ENCODE measurements at regions not wholly inside any gene's neighbourhood (a gene's known extent, or its start where the extent isn't known, plus 50 kb on each side); places are given as distances from the start of the nearest gene placed in this dataset.
"Not testable (repeated sequence)": the region's sequence is repeated elsewhere in the genome, so short reads cannot be mapped to it uniquely, and the experiment has no call there.

GRCh38 chr1:149276496-149276895 lies 173.1 kb upstream of the NBPF9 start:
- H3K4me3 ChIP-seq (ENCODE audit: low read length in 3 of 3); intact Hi-C loops (cut with DNase I); H3K9ac ChIP-seq (ENCODE audit: low read length in 3 of 3); H3K27me3 ChIP-seq (ENCODE audit: control insufficient read depth, insufficient read depth, low read length); FAIRE-seq; H3K27ac ChIP-seq (ENCODE audit: low read depth in 2 of 2, low read length in 2 of 2); DNase-seq; H3K36me3 ChIP-seq (ENCODE audit: control insufficient read depth in 2 of 3, insufficient read depth in 3 of 3, low read length in 3 of 3); H3K4me1 ChIP-seq (ENCODE audit: control insufficient read depth in 2 of 3, insufficient read depth in 2 of 3, low read depth in 1 of 3, low read length in 3 of 3); H3K9me3 ChIP-seq (ENCODE audit: control insufficient read depth in 2 of 3, insufficient read depth in 1 of 3, low read length in 3 of 3): not testable (repeated sequence)

GRCh38 chr1:149278156-149278555 lies 174.8 kb upstream of the NBPF9 start:
- H3K27me3 ChIP-seq (ENCODE audit: control insufficient read depth, insufficient read depth, low read length); H3K27ac ChIP-seq (ENCODE audit: low read depth in 2 of 2, low read length in 2 of 2); H3K4me3 ChIP-seq (ENCODE audit: low read length in 3 of 3); H3K4me1 ChIP-seq (ENCODE audit: control insufficient read depth in 2 of 3, insufficient read depth in 2 of 3, low read depth in 1 of 3, low read length in 3 of 3); H3K9ac ChIP-seq (ENCODE audit: low read length in 3 of 3); FAIRE-seq; intact Hi-C loops (cut with DNase I); H3K36me3 ChIP-seq (ENCODE audit: control insufficient read depth in 2 of 3, insufficient read depth in 3 of 3, low read length in 3 of 3); H3K9me3 ChIP-seq (ENCODE audit: control insufficient read depth in 2 of 3, insufficient read depth in 1 of 3, low read length in 3 of 3); DNase-seq: not testable (repeated sequence)

GRCh38 chr1:149279015-149279414 lies 175.7 kb upstream of the NBPF9 start:
- H3K4me1 ChIP-seq (ENCODE audit: control insufficient read depth in 2 of 3, insufficient read depth in 2 of 3, low read depth in 1 of 3, low read length in 3 of 3); H3K36me3 ChIP-seq (ENCODE audit: control insufficient read depth in 2 of 3, insufficient read depth in 3 of 3, low read length in 3 of 3); H3K9me3 ChIP-seq (ENCODE audit: control insufficient read depth in 2 of 3, insufficient read depth in 1 of 3, low read length in 3 of 3); H3K4me3 ChIP-seq (ENCODE audit: low read length in 3 of 3); intact Hi-C loops (cut with DNase I); DNase-seq; FAIRE-seq; H3K27ac ChIP-seq (ENCODE audit: low read depth in 2 of 2, low read length in 2 of 2); H3K27me3 ChIP-seq (ENCODE audit: control insufficient read depth, insufficient read depth, low read length); H3K9ac ChIP-seq (ENCODE audit: low read length in 3 of 3): not testable (repeated sequence)

- H3K27me3 ChIP-seq (ENCODE audit: control insufficient read depth, insufficient read depth, low read length); H3K27ac ChIP-seq (ENCODE audit: low read depth in 2 of 2, low read length in 2 of 2); H3K4me1 ChIP-seq (ENCODE audit: control insufficient read depth in 2 of 3, insufficient read depth in 2 of 3, low read depth in 1 of 3, low read length in 3 of 3); H3K36me3 ChIP-seq (ENCODE audit: control insufficient read depth in 2 of 3, insufficient read depth in 3 of 3, low read length in 3 of 3); DNase-seq; H3K9me3 ChIP-seq (ENCODE audit: control insufficient read depth in 2 of 3, insufficient read depth in 1 of 3, low read length in 3 of 3); H3K9ac ChIP-seq (ENCODE audit: low read length in 3 of 3); intact Hi-C loops (cut with DNase I); FAIRE-seq; H3K4me3 ChIP-seq (ENCODE audit: low read length in 3 of 3): not testable (repeated sequence)
Measured at GRCh38 chr1:149279512-149279911, 176.2 kb upstream of the NBPF9 start.

- H3K27me3 ChIP-seq (ENCODE audit: control insufficient read depth, insufficient read depth, low read length); intact Hi-C loops (cut with DNase I); H3K27ac ChIP-seq (ENCODE audit: low read depth in 2 of 2, low read length in 2 of 2); H3K4me3 ChIP-seq (ENCODE audit: low read length in 3 of 3); FAIRE-seq; H3K9me3 ChIP-seq (ENCODE audit: control insufficient read depth in 2 of 3, insufficient read depth in 1 of 3, low read length in 3 of 3); DNase-seq; H3K36me3 ChIP-seq (ENCODE audit: control insufficient read depth in 2 of 3, insufficient read depth in 3 of 3, low read length in 3 of 3); H3K4me1 ChIP-seq (ENCODE audit: control insufficient read depth in 2 of 3, insufficient read depth in 2 of 3, low read depth in 1 of 3, low read length in 3 of 3); H3K9ac ChIP-seq (ENCODE audit: low read length in 3 of 3): not testable (repeated sequence)
Measured at GRCh38 chr1:149284773-149285172, 181.4 kb upstream of the NBPF9 start.

GRCh38 chr1:149285205-149285604 lies 181.9 kb upstream of the NBPF9 start:
- intact Hi-C loops (cut with DNase I); H3K27me3 ChIP-seq (ENCODE audit: control insufficient read depth, insufficient read depth, low read length); DNase-seq; H3K4me3 ChIP-seq (ENCODE audit: low read length in 3 of 3); H3K9ac ChIP-seq (ENCODE audit: low read length in 3 of 3); H3K4me1 ChIP-seq (ENCODE audit: control insufficient read depth in 2 of 3, insufficient read depth in 2 of 3, low read depth in 1 of 3, low read length in 3 of 3); H3K27ac ChIP-seq (ENCODE audit: low read depth in 2 of 2, low read length in 2 of 2); FAIRE-seq; H3K36me3 ChIP-seq (ENCODE audit: control insufficient read depth in 2 of 3, insufficient read depth in 3 of 3, low read length in 3 of 3); H3K9me3 ChIP-seq (ENCODE audit: control insufficient read depth in 2 of 3, insufficient read depth in 1 of 3, low read length in 3 of 3): not testable (repeated sequence)

- intact Hi-C loops (cut with DNase I); H3K9ac ChIP-seq (ENCODE audit: low read length in 3 of 3); FAIRE-seq; H3K9me3 ChIP-seq (ENCODE audit: control insufficient read depth in 2 of 3, insufficient read depth in 1 of 3, low read length in 3 of 3); H3K4me3 ChIP-seq (ENCODE audit: low read length in 3 of 3); H3K27me3 ChIP-seq (ENCODE audit: control insufficient read depth, insufficient read depth, low read length); H3K36me3 ChIP-seq (ENCODE audit: control insufficient read depth in 2 of 3, insufficient read depth in 3 of 3, low read length in 3 of 3); DNase-seq; H3K4me1 ChIP-seq (ENCODE audit: control insufficient read depth in 2 of 3, insufficient read depth in 2 of 3, low read depth in 1 of 3, low read length in 3 of 3); H3K27ac ChIP-seq (ENCODE audit: low read depth in 2 of 2, low read length in 2 of 2): not testable (repeated sequence)
Measured at GRCh38 chr1:149285638-149286037, 182.3 kb upstream of the NBPF9 start.

GRCh38 chr1:149288580-149288979 lies 185.2 kb upstream of the NBPF9 start:
- H3K36me3 ChIP-seq (ENCODE audit: control insufficient read depth in 2 of 3, insufficient read depth in 3 of 3, low read length in 3 of 3); H3K4me3 ChIP-seq (ENCODE audit: low read length in 3 of 3); H3K27ac ChIP-seq (ENCODE audit: low read depth in 2 of 2, low read length in 2 of 2); H3K27me3 ChIP-seq (ENCODE audit: control insufficient read depth, insufficient read depth, low read length); DNase-seq; H3K9me3 ChIP-seq (ENCODE audit: control insufficient read depth in 2 of 3, insufficient read depth in 1 of 3, low read length in 3 of 3); FAIRE-seq; H3K4me1 ChIP-seq (ENCODE audit: control insufficient read depth in 2 of 3, insufficient read depth in 2 of 3, low read depth in 1 of 3, low read length in 3 of 3); H3K9ac ChIP-seq (ENCODE audit: low read length in 3 of 3); intact Hi-C loops (cut with DNase I): not testable (repeated sequence)
